ENCODE measurements at regions not wholly inside any gene's neighbourhood (a gene's known extent, or its start where the extent isn't known, plus 50 kb on each side); places are given as distances from the start of the nearest gene placed in this dataset.
"Not testable (repeated sequence)": the region's sequence is repeated elsewhere in the genome, so short reads cannot be mapped to it uniquely, and the experiment has no call there.

GRCh38 chr16:86270696-86271095 lies 239.6 kb upstream of the FOXF1 start:
- H3K4me3 ChIP-seq, result no peak overlapping the region
- no peak for DNase-seq
- no peaks in the 10 kb centered on the region for H3K4me1 ChIP-seq
- intact Hi-C loops (cut with DNase I; ENCODE audit: low total_unique reads), result no loop called here
- no peak for TF ChIP-seq CTCF (IDR thresholded peaks at IDR 0.05)
- H3K27me3 ChIP-seq, result peaks cover 0 to 38% of the 10 kb centered on the region in 2 donors
- no peak overlapping the region for H3K27ac ChIP-seq
- no peaks in the 10 kb centered on the region for H3K36me3 ChIP-seq
- no peaks in the 10 kb centered on the region for H3K9me3 ChIP-seq

- Histone ChIP-seq H3K4me3 (no peak overlapping the region), H3K4me1 (no peaks in the 10 kb centered on the region), H3K27ac (no peak overlapping the region), H3K9me3 (no peaks in the 10 kb centered on the region), H3K27me3 (peaks cover 0 to 43% of the 10 kb centered on the region in 2 donors), H3K36me3 (no peaks in the 10 kb centered on the region)
- intact Hi-C loops (cut with DNase I; ENCODE audit: low total_unique reads), result no loop called here
- no peak for DNase-seq
- no peak for TF ChIP-seq CTCF (IDR thresholded peaks at IDR 0.05)
Measured at GRCh38 chr16:86272744-86273143, 237.6 kb upstream of the FOXF1 start.

GRCh38 chr16:86277221-86277620 lies 233.1 kb upstream of the FOXF1 start:
- no peak for TF ChIP-seq CTCF (IDR thresholded peaks at IDR 0.05)

GRCh38 chr16:86277859-86278258 lies 232.5 kb upstream of the FOXF1 start:
- H3K27me3 ChIP-seq, result peaks cover 0 to 47% of the 10 kb centered on the region in 2 donors
- H3K36me3 ChIP-seq; H3K27ac ChIP-seq; DNase-seq; intact Hi-C loops (cut with DNase I; ENCODE audit: low total_unique reads); H3K9me3 ChIP-seq; H3K4me1 ChIP-seq; H3K4me3 ChIP-seq: not testable (repeated sequence)

More at GRCh38 chr16:86277221-86277620, 233.1 kb upstream of the FOXF1 start:
- intact Hi-C loops (cut with DNase I; ENCODE audit: low total_unique reads), result no loop called here
- H3K36me3 ChIP-seq, result no peaks in the 10 kb centered on the region
- H3K27me3 ChIP-seq, result peaks cover 0 to 43% of the 10 kb centered on the region in 2 donors
- H3K4me1 ChIP-seq, result no peaks in the 10 kb centered on the region
- H3K27ac ChIP-seq, result no peak overlapping the region
- no peak overlapping the region for H3K4me3 ChIP-seq
- DNase-seq, result no peak
- H3K9me3 ChIP-seq, result no peaks in the 10 kb centered on the region

GRCh38 chr16:86281421-86281820 lies 228.9 kb upstream of the FOXF1 start:
- Histone ChIP-seq H3K4me1 (peaks cover 0 to 2% (median 0%) of the 10 kb centered on the region in 4 donors), H3K36me3 (no peaks in the 10 kb centered on the region), H3K9me3 (no peaks in the 10 kb centered on the region), H3K4me3 (no peak overlapping the region), H3K27me3 (peaks cover 0 to 56% of the 10 kb centered on the region in 2 donors), H3K27ac (no peak overlapping the region)
- intact Hi-C loops (cut with DNase I; ENCODE audit: low total_unique reads), result no loop called here
- no peak for TF ChIP-seq CTCF (IDR thresholded peaks at IDR 0.05)
- no peak for DNase-seq

GRCh38 chr16:86283944-86284343 lies 226.4 kb upstream of the FOXF1 start:
- TF ChIP-seq CTCF (IDR thresholded peaks at IDR 0.05), result no peak

More at GRCh38 chr16:86283944-86284343, 226.4 kb upstream of the FOXF1 start:
- H3K9me3 ChIP-seq, result no peaks in the 10 kb centered on the region
- no peak for DNase-seq
- H3K4me1 ChIP-seq, result peaks cover 0 to 8% (median 0%) of the 10 kb centered on the region in 4 donors
- H3K36me3 ChIP-seq, result no peaks in the 10 kb centered on the region
- H3K4me3 ChIP-seq, result no peak overlapping the region
- H3K27ac ChIP-seq, result no peak overlapping the region
- peaks cover 0 to 68% of the 10 kb centered on the region in 2 donors for H3K27me3 ChIP-seq
- intact Hi-C loops (cut with DNase I; ENCODE audit: low total_unique reads), result no loop called here
